AG08395 (cell line): ENCODE measurements at regions not wholly inside any gene's neighbourhood (a gene's known extent, or its start where the extent isn't known, plus 50 kb on each side); places are given as distances from the start of the nearest gene placed in this dataset.

ENCODE experiments used
- DNase-seq: peaks from one replicate; pipeline ENCODE4 v3.0.0; 2012; ENCODE audit warnings: mixed read lengths, low spot score

DNA sequence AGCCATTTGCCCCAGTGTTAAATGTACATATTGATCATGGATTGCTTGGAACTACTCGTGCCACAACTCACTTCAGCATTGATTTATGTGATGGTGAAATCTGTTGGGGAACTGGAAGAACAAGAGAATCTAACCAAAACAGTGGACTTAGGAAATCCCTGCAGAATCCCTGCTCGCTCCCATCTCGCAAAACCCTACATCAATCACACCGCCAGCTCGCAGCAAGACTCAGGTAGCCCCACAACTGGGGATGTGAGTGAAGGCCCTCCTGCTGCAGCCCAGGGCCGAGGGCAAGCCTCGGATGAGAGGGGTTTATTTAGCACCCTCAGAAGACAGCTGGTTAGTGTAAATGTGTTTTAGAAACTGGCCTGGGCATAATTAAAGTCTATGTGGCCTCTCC, 171.6 kb downstream of the ANAPC1 start:
- DNase-seq: no peak

DNA sequence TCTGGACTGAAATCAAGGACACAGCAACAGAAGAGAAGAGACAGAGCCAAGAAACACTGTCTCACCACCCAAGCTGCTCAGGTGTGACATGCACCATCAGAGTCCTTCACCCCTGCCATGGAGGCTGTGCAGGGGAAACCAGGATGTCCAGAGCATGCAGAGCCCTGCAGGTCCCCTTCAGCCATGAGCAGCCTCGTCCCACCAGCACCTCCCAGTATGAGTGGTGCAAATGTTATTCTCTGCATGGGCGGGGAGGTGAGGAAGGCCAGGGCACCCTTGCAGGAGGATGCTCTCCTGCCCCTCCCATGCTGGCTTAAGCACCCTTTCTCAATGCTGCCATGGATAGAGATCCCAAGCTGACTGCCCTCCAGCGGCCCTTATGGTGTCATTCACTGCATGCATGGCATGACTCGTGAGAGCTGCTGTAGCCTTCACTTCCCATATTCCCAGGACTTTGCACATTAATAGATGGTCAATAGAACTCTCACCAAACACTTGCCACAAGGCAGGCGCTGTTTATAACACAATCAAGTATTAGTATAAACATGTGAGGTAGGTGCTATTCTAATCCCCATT, 171.0 kb downstream of the ANAPC1 start:
- no peak for DNase-seq

DNA sequence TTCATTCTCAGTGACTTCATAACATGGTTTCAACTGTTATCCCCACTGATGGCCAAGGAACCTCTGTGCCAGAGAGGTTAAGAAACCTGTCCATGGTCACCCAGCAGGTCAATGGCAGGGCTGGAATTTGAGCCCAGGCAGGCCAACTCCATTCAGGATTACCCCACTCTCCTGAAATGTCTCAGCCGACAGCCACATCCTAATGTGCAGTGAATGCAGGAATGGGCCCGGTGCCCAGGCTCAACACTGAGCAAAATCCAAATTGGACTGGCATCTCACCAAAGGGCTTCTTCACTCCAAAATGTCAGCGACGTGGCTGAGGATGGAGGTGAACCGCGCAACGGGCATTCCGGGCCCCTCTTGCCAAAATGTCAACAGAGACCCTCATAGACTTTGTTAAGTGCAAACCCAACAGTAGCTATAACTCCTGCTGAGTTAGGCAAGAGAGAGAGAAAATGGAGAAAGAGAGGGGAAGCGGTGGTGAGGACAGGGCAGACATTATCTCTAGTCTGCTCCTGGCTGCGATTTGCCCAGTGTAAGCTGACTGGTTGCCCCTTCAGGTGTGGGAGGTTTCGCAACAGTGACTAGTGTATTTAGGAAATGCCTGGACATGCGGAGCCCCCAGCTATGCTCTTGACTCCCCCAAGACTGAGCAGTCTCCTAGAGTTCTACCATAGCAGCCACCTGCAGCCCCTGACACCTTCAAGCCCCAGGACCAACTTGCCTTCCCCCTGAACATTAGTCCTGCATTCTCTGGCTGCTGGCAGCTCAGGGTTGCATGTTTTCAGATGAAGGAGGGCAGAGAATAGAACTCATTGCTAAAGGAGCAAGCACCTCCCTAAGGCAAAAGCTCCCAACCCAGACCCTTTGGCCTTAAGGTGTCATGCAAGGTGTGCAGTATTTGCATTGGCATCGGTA, 167.7 kb downstream of the ANAPC1 start:
- DNase-seq: no peak

DNA sequence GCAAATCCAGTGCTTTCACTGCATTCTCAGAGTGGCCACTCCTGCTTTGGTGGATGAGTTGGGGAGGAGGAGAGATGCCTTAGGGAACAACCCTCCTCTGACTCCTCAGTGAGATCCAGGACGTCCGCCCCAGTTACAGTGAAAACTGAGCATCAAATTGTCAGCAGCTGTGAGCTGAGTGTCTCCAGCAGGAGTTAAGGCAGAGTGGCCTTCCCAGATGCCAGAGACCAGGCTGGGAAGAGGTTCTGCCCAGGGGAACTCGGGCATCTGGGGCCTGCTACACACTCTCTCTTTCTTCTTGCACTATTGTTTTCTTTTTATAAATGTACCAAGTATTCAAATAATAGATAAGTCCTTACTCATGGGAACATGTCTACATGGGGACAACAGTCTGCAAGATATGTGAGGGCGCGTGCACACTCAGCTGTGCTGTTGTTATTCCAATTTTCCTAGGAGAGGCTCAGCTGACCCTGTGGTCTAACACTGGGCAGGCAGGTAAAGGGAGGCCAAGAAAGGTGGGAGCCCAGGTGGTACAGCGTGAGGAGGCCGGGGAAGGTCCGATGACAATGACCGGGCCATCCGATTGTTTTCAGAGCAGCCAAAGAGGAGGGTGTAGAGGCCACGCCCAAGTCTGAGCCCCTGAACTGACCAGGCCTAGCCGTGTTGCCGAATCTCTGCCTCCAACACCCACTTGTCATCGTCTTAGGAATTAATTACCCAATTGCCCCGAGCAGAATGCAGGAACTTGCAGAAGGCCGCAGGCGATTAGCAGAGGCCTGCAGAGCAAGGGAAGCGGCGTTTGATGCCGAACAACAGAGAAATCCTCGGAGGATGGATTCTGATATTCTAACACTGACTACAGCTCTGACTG, 166.9 kb downstream of the ANAPC1 start:
- peak; percentile 10 for DNase-seq
